ENCODE measurements at regions not wholly inside any gene's neighbourhood (a gene's known extent, or its start where the extent isn't known, plus 50 kb on each side); places are given as distances from the start of the nearest gene placed in this dataset.
A peak's percentile ranks its signal among the peaks of the same experiment; 100 is the strongest.

DNA sequence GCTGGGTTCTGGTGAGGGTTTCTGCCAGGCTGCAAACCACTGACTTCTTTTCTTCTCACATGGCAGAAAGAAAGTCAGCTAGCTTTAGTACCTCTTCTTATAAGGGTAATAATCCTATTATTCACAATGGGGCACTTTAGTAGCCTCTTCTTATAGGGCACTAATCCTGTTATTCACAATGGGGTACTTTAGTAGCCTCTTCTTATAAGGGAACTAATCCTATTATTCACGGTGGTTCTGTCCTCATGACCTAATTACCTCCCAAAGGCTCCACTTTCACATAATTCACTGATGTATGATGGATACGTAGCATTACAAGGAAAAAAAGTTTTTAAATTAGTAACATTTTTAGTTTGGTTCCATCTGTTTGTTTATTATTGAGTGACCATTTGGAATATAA, 671.3 kb downstream of the NSUN3 start:
- TF ChIP-seq, protein P1, sequence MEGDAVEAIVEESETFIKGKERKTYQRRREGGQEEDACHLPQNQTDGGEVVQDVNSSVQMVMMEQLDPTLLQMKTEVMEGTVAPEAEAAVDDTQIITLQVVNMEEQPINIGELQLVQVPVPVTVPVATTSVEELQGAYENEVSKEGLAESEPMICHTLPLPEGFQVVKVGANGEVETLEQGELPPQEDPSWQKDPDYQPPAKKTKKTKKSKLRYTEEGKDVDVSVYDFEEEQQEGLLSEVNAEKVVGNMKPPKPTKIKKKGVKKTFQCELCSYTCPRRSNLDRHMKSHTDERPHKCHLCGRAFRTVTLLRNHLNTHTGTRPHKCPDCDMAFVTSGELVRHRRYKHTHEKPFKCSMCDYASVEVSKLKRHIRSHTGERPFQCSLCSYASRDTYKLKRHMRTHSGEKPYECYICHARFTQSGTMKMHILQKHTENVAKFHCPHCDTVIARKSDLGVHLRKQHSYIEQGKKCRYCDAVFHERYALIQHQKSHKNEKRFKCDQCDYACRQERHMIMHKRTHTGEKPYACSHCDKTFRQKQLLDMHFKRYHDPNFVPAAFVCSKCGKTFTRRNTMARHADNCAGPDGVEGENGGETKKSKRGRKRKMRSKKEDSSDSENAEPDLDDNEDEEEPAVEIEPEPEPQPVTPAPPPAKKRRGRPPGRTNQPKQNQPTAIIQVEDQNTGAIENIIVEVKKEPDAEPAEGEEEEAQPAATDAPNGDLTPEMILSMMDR (IDR thresholded peaks at IDR 0.05) = no peak
- TF ChIP-seq EZH2 (IDR thresholded peaks at IDR 0.05) (no peak), EZH2phosphoT487 (IDR thresholded peaks at IDR 0.05) (peak; percentile 100)

Measured in neural progenitor cell (in vitro differentiated cells).